SKM-1 (cell line): ENCODE measurements at regions not wholly inside any gene's neighbourhood (a gene's known extent, or its start where the extent isn't known, plus 50 kb on each side); places are given as distances from the start of the nearest gene placed in this dataset.

Source experiments
- DNase-seq: peaks from one replicate; lab custom pipeline; 2025; ENCODE audit not compliant: unreplicated experiment; lab: John Stamatoyannopoulos, UW

- DNase-seq: no peak
Observed at GRCh38 chr4:137597752-137598430, 65.6 kb upstream of the PCDH18 start.

- no peak for DNase-seq
Observed at GRCh38 chr4:137587796-137588195, 55.5 kb upstream of the PCDH18 start.

- DNase-seq: no peak
Observed at GRCh38 chr4:137583671-137584070, 51.4 kb upstream of the PCDH18 start.
